Keratinocyte (primary cell): ENCODE measurements at regions not wholly inside any gene's neighbourhood (a gene's known extent, or its start where the extent isn't known, plus 50 kb on each side); places are given as distances from the start of the nearest gene placed in this dataset.

Experiments used
- DNase-seq: peaks from one replicate; pipeline ENCODE4 v3.0.0-alpha.2; 2011; ENCODE audit warnings: low read depth, missing footprints, low spot score
- FAIRE-seq: peaks from 2 replicates; lab custom pipeline; 2011; peaks lifted over from hg19 to GRCh38; lab: Jason Lieb, UNC
- H2AFZ ChIP-seq: 2 replicates; pipeline ENCODE4 v1.6.0; 2012; ENCODE audit warnings: low read length, control low read depth, inconsistent platforms; ENCODE audit not compliant: control insufficient read depth
- H3K27ac ChIP-seq: 2 replicates; pipeline ENCODE4 v1.5.1; 2011; ENCODE audit warnings: low read length; ENCODE audit not compliant: control insufficient read depth, insufficient read depth
- H3K27me3 ChIP-seq: 3 replicates; pipeline ENCODE4 v1.6.0; 2011; ENCODE audit warnings: low read length; ENCODE audit not compliant: control insufficient read depth, insufficient read depth; ENCODE audit errors: extremely low read depth
- H3K36me3 ChIP-seq, 2 experiments: 2 replicates in 1 of 2; 3 replicates in 1 of 2; pipeline ENCODE4 v1.5.1; 2011; ENCODE audit warnings: low read length in 2 of 2, mild to moderate bottlenecking in 1 of 2; ENCODE audit not compliant: control insufficient read depth in 2 of 2, insufficient read depth in 2 of 2; ENCODE audit errors: extremely low read depth in 1 of 2
- H3K4me1 ChIP-seq: 3 replicates; pipeline ENCODE4 v1.5.1; 2011; ENCODE audit warnings: low read length; ENCODE audit not compliant: control insufficient read depth, insufficient read depth; ENCODE audit errors: extremely low read depth
- H3K4me2 ChIP-seq: 3 replicates; pipeline ENCODE4 v1.6.0; 2011; ENCODE audit warnings: low read depth, low read length; ENCODE audit not compliant: control insufficient read depth, insufficient read depth; ENCODE audit errors: extremely low read depth
- H3K4me3 ChIP-seq, 3 experiments: fragments of 200-600 bp in 1 of 3; sonication (generic) in 1 of 3; 2 replicates in 2 of 3; 3 replicates in 1 of 3; pipeline ENCODE4 v1.5.1; 2011 to 2016; ENCODE audit warnings: low read length in 3 of 3, mild to moderate bottlenecking in 3 of 3, control low read depth in 2 of 3, inconsistent platforms in 1 of 3, low read depth in 1 of 3, mixed read lengths in 1 of 3, mixed run types in 1 of 3, moderate library complexity in 1 of 3; ENCODE audit not compliant: control insufficient read depth in 2 of 3, insufficient read depth in 2 of 3; ENCODE audit errors: extremely low read depth in 1 of 3
- H3K79me2 ChIP-seq: 2 replicates; pipeline ENCODE4 v1.6.0; 2012; ENCODE audit warnings: low read length; ENCODE audit not compliant: control insufficient read depth, insufficient read depth
- H3K9ac ChIP-seq: 3 replicates; pipeline ENCODE4 v1.6.0; 2011; ENCODE audit warnings: low read length; ENCODE audit not compliant: control insufficient read depth, insufficient read depth; ENCODE audit errors: extremely low read depth
- H3K9me1 ChIP-seq: 3 replicates; pipeline ENCODE4 v1.6.0; 2011; ENCODE audit warnings: low read length; ENCODE audit not compliant: control insufficient read depth, insufficient read depth; ENCODE audit errors: extremely low read depth
- H3K9me3 ChIP-seq: 2 replicates; pipeline ENCODE4 v1.5.1; 2012; ENCODE audit warnings: low read depth, low read length; ENCODE audit not compliant: control insufficient read depth
- H4K20me1 ChIP-seq: 3 replicates; pipeline ENCODE4 v1.6.0; 2011; ENCODE audit warnings: low read length; ENCODE audit not compliant: control insufficient read depth, insufficient read depth; ENCODE audit errors: extremely low read depth
- CTCF ChIP-seq, 3 experiments: IDR thresholded peaks in 1 of 3; conservative IDR thresholded peaks in 1 of 3; optimal IDR thresholded peaks in 1 of 3; 2 replicates in 2 of 3; 3 replicates in 1 of 3; pipeline versions ENCODE3 to v1.5.1; 2011; ENCODE audit warnings: low read length in 3 of 3, mild to moderate bottlenecking in 3 of 3, moderate library complexity in 2 of 3, control low read depth in 1 of 3, inconsistent platforms in 1 of 3; ENCODE audit not compliant: insufficient read depth in 2 of 3; ENCODE audit errors: extremely low read depth in 1 of 3
- EZH2 ChIP-seq: IDR thresholded peaks from one replicate; pipeline ENCODE4 v1.6.1; 2012; ENCODE audit warnings: inconsistent platforms, mild to moderate bottlenecking, low read length, moderate library complexity
- dilution Hi-C: fragments of 300-500 bp; cut with MboI; formaldehyde crosslinking; loops from one replicate; pipeline ENCODE4 v1.7.0; 2020; ENCODE audit warnings: low sequenced_read_pairs; ENCODE audit not compliant: extremely low pct_ligation_motif_present

- no peaks in the 10 kb centered on the region for H3K9me1 ChIP-seq
- H3K27me3 ChIP-seq = peaks cover 4% of the 10 kb centered on the region
- H3K36me3 ChIP-seq = no peaks in the 10 kb centered on the region
- H3K27ac ChIP-seq = no peak overlapping the region
- no peaks in the 10 kb centered on the region for H3K79me2 ChIP-seq
- FAIRE-seq = no peak
- DNase-seq = no peak
- no peaks in the 10 kb centered on the region for H4K20me1 ChIP-seq
- H3K4me3 ChIP-seq = no peak overlapping the region
- H3K9ac ChIP-seq = no peak overlapping the region
- no peak for TF ChIP-seq CTCF (optimal IDR thresholded peaks at IDR 0.05 in 1 of 3, IDR thresholded peaks at IDR 0.05 in 1 of 3, conservative IDR thresholded peaks at IDR 0.05 in 1 of 3; ENCODE audit: extremely low read depth in 1 of 3, insufficient read depth in 2 of 3, low read length in 3 of 3)
- no peak for TF ChIP-seq EZH2
- no peak overlapping the region for H2AFZ ChIP-seq
- H3K9me3 ChIP-seq = no peaks in the 10 kb centered on the region
- dilution Hi-C loops = no loop called here
- H3K4me2 ChIP-seq = no peak overlapping the region
- H3K4me1 ChIP-seq = no peaks in the 10 kb centered on the region
Observed at GRCh38 chr9:107119735-107120134, 163.3 kb upstream of the RAD23B start.

- Histone ChIP-seq H3K4me1 (no peaks in the 10 kb centered on the region), H3K27ac (no peak overlapping the region), H4K20me1 (no peaks in the 10 kb centered on the region), H3K4me2 (no peak overlapping the region), H3K9ac (no peak overlapping the region), H3K4me3 (no peak overlapping the region), H2AFZ (no peak overlapping the region), H3K27me3 (peaks cover 14% of the 10 kb centered on the region), H3K36me3 (no peaks in the 10 kb centered on the region), H3K9me1 (no peaks in the 10 kb centered on the region), H3K9me3 (no peaks in the 10 kb centered on the region), H3K79me2 (no peaks in the 10 kb centered on the region)
- no peak for DNase-seq
- TF ChIP-seq EZH2 (no peak), CTCF (optimal IDR thresholded peaks at IDR 0.05 in 1 of 3, IDR thresholded peaks at IDR 0.05 in 1 of 3, conservative IDR thresholded peaks at IDR 0.05 in 1 of 3; ENCODE audit: extremely low read depth in 1 of 3, insufficient read depth in 2 of 3, low read length in 3 of 3) (no peak)
- FAIRE-seq = no peak
- dilution Hi-C loops = no loop called here
Observed at GRCh38 chr9:107123389-107123788, 159.7 kb upstream of the RAD23B start.
